Midbrain (tissue), 1 donor: ENCODE measurements at regions not wholly inside any gene's neighbourhood (a gene's known extent, or its start where the extent isn't known, plus 50 kb on each side); places are given as distances from the start of the nearest gene placed in this dataset.

Experiments used
- DNase-seq: peaks from one replicate; lab custom pipeline; 2025; lab: John Stamatoyannopoulos, UW

DNA sequence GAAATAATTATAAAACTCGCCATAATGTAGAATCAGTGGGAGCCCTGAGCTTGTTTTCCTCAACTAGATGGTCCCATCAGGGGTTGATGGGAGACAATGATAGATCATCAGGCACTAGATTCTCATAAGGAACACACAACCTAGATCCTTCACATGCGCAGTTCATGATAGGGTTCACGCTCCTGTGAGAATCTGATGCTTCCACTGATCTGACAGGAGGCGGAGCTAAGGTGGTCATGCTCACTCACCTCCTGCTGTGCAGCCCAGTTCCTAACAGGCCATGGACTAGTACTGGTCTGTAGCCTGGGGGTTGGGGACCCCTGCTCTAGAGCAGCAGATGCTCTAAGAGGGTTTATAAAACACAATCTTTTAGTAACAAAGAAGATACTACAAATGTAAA is 183.6 kb downstream of the ANXA2 start:
- DNase-seq = no peak

- no peak for DNase-seq
These were observed 182.4 kb downstream of the ANXA2 start for GRCh38 chr15:60215225-60215963.

DNA sequence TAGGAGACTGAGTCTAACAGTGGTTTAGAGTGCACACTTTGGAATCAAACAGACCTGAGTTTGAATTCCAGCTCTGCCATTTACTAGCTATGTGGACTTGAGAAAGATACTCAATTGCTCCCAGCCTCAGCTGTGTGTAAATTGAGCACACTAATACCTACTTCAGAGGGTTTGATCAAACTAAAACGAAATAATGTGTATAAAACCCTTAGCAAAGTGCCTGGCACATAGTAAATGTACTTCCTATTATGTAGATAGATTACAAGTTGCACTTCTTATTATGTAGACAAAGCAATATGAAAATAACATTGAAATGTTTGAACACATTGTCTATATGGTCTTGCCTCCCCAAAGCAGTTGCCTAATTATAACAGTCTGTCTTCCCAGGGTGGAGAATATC is 180.6 kb downstream of the ANXA2 start:
- no peak for DNase-seq

- no peak for DNase-seq
These were observed 179.5 kb downstream of the ANXA2 start for GRCh38 chr15:60218256-60218655.

DNA sequence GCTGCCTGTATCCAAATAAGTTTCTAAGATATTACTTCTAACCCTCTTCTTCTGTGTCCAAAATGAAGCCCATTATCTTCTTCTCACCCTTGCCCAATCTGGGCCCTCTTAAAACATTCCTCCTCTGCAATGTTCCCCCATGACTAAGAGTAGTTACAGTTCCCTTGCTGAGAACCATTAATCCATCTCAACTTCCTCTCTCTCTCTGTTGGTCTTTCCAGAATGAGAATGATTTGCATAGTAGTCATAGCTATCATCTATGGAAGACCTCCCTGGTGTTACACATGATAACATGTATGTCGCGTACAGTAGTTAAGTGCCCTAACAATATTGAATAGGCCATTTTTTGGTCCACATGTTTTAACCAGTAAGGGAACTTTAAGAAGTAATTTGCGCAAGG is 177.9 kb downstream of the ANXA2 start:
- DNase-seq = no peak

- DNase-seq = no peak
These were observed 176.4 kb downstream of the ANXA2 start for GRCh38 chr15:60221356-60221755.

DNA sequence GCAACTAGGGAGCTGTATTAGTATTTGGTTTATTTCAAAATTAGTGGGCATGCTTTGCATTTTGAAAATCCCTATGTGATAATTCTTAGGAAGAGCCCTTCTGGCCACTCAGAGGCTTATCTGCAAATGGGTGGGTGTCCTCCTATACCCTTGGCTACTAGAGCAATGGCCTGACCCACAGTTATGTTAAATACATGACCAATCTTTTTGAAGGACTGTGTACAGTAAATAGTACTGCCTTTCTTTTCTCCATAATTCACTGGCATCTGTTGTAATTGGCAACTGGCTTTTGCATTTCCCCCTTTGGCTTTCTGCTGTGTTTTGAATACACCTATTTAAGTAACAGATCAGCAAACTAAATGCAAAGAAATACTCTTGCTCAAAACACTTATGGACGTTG is 175.4 kb downstream of the ANXA2 start:
- no peak for DNase-seq

GRCh38 chr15:60223176-60223575 is 174.6 kb downstream of the ANXA2 start:
- peak; percentile 9 for DNase-seq

GRCh38 chr15:60226924-60227323 is 170.9 kb downstream of the ANXA2 start:
- no peak for DNase-seq

GRCh38 chr15:60228101-60228500 is 169.7 kb downstream of the ANXA2 start:
- DNase-seq = no peak

DNA sequence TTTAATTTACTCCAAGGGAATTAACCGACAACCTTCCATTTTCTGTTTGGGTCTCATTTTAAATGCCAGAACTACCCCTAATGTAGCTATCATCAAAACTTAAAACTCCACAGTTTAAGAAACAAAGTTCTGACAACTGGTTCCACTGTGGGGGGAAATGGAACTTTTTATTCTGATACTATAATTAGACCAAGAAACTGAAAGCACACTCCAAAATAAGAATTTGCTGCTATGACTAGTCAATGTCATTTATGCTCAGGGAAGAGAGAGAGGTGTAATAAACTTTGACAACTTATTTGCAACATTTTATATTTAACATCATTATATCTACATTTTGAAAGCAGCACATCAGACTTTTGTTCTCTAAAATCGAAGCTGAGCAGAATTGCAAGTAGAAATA is 169.2 kb downstream of the ANXA2 start:
- no peak for DNase-seq

GRCh38 chr15:60235951-60236710 is 161.7 kb downstream of the ANXA2 start:
- no peak for DNase-seq

DNA sequence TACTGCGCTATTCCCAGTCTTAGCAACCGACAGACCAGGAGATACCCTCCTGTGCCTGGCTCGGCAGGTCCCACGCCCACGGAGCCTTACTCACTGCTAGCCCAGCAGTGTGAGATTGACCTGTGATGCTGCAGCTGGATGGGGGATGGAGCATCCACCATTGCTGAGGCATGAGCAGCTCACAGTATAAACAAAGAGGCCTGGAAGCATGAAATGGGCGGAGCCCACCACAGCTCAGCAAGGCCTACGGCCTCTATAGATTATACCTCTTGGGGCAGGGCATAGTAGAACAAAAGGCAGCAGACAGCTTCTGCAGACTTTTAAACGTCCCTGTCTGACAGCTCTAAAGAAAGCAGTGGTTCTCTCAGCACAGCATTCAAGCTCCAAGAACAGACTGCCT is 160.3 kb downstream of the ANXA2 start:
- DNase-seq = no peak

DNA sequence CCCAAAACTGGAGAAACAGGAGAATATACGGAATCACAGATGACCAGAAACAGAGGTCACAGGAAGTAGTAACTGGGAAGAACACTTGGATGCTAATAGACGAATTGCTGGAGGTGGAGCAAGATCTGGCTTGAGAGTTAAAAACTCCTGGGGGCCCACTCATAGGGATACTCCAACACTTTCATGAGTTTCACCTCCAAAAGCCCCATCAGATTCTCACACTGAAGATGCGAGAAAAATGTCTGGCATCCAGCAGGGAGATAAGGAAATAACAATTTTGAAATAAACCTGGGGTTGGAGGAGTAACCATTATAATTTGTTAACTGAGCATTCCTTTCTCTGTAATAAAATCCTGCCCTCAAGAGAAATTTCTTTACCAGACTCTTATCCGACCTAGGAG is 154.0 kb downstream of the ANXA2 start:
- no peak for DNase-seq

- no peak for DNase-seq
These were observed 153.0 kb downstream of the ANXA2 start for GRCh38 chr15:60244813-60245212.

- no peak for DNase-seq
These were observed 147.5 kb downstream of the ANXA2 start for GRCh38 chr15:60250316-60250715.

DNA sequence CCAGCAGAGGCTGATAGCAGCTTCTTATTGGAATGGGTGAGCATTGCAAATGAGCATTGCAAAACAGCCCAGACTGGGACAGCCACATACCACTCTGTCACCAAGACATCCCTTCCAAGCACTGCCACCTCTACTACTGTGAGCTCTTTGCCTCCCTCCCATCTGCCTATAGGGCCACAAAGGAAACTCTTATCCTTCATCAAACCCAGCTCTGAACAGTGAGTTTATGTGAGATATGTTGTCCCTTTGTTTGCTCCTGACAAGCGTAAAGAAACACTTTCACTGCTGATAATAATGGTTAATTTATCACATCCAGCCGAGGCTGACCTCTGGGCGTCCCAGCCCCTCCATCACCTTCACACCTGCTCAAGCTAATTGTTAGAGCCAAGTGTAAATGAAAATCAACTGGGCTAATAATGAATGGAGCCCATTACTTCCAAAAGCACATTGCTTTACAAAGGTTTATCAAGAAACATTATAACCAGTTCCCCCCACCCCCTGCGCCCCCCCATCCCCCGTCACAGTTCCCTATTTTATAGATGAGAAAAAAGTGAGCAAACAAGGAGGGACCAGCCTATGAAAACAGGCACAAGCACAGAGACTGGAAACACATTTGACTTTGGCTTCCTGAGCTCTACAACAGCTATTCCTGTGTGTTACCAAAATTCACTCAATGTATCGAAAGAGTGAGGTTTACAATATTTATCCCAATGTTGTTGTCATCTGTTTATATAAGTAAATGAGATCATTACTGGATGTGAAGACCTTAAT is 146.3 kb downstream of the ANXA2 start:
- no peak for DNase-seq

DNA sequence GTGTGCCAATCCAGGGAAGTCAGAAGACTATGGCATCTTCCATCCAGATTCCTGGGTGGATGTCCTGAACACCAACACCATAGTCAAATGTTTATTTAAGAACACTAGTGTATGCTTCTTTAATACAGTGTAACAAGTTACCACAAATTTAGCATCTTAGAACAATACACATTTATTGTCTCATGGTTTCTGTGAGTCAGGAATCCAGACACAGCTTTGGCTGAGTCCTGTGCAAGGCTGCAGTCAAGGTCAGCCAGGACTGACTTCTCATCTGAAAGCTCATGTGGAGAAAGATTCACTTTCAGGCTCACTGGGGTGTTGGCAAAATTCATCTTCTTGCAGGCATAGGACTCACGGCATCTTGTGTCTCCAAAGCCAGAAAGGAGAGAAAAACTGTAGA is 143.4 kb downstream of the ANXA2 start:
- no peak for DNase-seq

GRCh38 chr15:60255390-60255789 is 142.4 kb downstream of the ANXA2 start:
- DNase-seq = no peak

GRCh38 chr15:60257591-60258159 is 140.1 kb downstream of the ANXA2 start:
- DNase-seq = no peak

DNA sequence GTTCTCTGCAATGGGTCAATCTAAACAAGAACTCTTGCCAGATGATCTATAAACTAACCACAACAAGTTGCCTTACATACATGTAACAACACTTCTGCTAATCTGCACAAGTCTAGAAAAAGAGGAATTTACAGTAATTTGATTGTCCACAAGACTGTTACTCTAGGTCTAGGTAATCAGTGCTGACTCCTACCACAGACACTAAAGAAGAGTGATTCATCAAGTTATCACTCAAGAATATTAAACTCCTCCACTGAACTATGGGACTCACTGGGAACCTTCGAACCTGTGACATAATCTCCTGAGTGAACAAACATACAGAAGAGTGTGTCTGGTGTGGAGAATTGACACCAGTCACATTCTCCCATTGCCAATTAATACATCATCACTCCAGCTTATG is 138.3 kb downstream of the ANXA2 start:
- no peak for DNase-seq

DNA sequence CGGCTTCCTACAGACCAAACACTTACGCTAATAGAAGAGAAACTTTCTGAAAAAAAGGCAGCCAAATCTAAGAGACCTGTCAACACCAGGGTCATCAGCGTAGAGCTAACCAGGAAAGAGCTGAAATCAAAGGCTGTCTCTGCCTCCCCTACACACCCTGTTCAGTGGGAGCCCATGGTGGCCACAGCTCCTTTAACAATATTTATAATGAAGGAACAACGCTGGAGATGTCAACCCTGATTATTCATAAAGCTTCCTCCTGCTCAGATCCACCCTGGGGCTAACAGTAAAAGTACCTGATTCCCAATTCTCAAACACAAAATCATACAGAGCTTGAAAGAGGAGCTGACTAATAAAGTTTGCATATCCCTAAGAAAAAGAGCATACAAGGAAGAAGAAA is 133.7 kb downstream of the ANXA2 start:
- DNase-seq = no peak

DNA sequence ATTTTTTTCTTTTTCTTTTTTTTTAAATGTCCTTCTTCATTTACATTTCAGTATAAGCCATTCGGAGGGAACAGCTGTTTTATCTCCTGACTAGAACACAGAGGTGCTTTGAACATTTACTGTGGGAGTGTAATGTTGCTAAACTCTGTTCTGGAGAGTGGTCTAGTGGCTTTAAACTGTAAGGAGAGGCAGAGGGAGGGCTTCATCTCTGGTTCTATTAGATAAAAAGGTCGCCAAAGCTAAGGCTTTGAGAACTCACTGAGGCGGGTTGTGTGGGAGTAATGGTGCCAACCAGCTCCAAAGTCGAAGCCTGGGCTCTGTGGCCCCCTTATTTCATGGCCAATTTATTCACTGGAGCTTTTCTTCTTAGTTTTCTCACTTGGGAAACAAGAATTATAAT is 133.2 kb downstream of the ANXA2 start:
- DNase-seq = no peak
